PC-9 (cell line): ENCODE measurements at regions not wholly inside any gene's neighbourhood (a gene's known extent, or its start where the extent isn't known, plus 50 kb on each side); places are given as distances from the start of the nearest gene placed in this dataset.

Source experiments
- BruUV-seq: library from RNA; stranded (reverse); fragments of 400-500 nt; replicated peaks from 2 replicates; lab custom pipeline; 2021; lab: Mats Ljungman, UMichigan
- CTCF ChIA-PET: fragments of 300-600 bp; sonication (Branson Sonifier 250); formaldehyde crosslinking; loops from one replicate; lab custom pipeline; 2022; ENCODE audit warnings: antibody characterized with exemption; lab: Charles Lee
- POLR2A ChIA-PET: fragments of 300-600 bp; sonication (Branson Sonifier 250); formaldehyde crosslinking; loops from one replicate; lab custom pipeline; 2022; ENCODE audit warnings: antibody characterized with exemption; ENCODE audit not compliant: unreplicated experiment; lab: Charles Lee
- DNase-seq, 2 experiments: peaks; one replicate each; pipeline versions ENCODE4 v3.0.0 to v3.0.0-alpha.2; 2015 to 2022; ENCODE audit warnings: mixed read lengths in 1 of 2
- H2AFZ ChIP-seq: fragments of 200-600 bp; sonication (generic); 2 replicates; pipeline ENCODE4 v1.8.1; 2017; ENCODE audit warnings: antibody characterized with exemption
- H3F3A ChIP-seq: fragments of 200-600 bp; sonication (generic); 2 replicates; pipeline ENCODE4 v1.8.1; 2017; ENCODE audit warnings: antibody characterized with exemption, mild to moderate bottlenecking, low read depth; ENCODE audit not compliant: insufficient read depth
- H3K27ac ChIP-seq: fragments of 200-600 bp; sonication (generic); 2 replicates; pipeline ENCODE4 v1.6.1; 2016; ENCODE audit warnings: mixed run types
- H3K27me3 ChIP-seq: fragments of 200-600 bp; sonication (generic); 2 replicates; pipeline ENCODE4 v1.6.1; 2016; ENCODE audit warnings: low read depth, mixed run types; ENCODE audit not compliant: insufficient read depth
- H3K36me3 ChIP-seq: fragments of 200-600 bp; sonication (generic); 2 replicates; pipeline ENCODE4 v1.6.1; 2016; ENCODE audit warnings: low read depth, mixed run types
- H3K4me1 ChIP-seq: fragments of 200-600 bp; sonication (generic); replicated peaks from 2 replicates; pipeline ENCODE4 v1.6.1; 2016; ENCODE audit warnings: mixed run types; ENCODE audit not compliant: insufficient read depth
- H3K4me2 ChIP-seq: fragments of 200-600 bp; sonication (generic); 2 replicates; pipeline ENCODE4 v1.6.1; 2017; ENCODE audit warnings: mixed run types
- H3K4me3 ChIP-seq: fragments of 200-600 bp; sonication (generic); 2 replicates; pipeline ENCODE4 v1.6.1; 2016; ENCODE audit warnings: mixed run types
- H3K79me2 ChIP-seq: fragments of 200-600 bp; sonication (generic); 2 replicates; pipeline ENCODE4 v1.6.1; 2017; ENCODE audit warnings: low read depth, mixed run types
- H3K9me2 ChIP-seq: fragments of 200-600 bp; sonication (generic); 2 replicates; pipeline ENCODE4 v1.8.1; 2017; ENCODE audit warnings: mild to moderate bottlenecking; ENCODE audit not compliant: insufficient read depth
- H3K9me3 ChIP-seq: fragments of 200-600 bp; sonication (generic); 2 replicates; pipeline ENCODE4 v1.8.1; 2016; ENCODE audit warnings: low read depth; ENCODE audit not compliant: insufficient read depth
- H4K20me1 ChIP-seq: fragments of 200-600 bp; sonication (generic); 2 replicates; pipeline ENCODE4 v1.8.1; 2017; ENCODE audit not compliant: insufficient read depth
- EZH2 ChIP-seq: fragments of 200-600 bp; sonication (generic); IDR thresholded peaks from 2 replicates; pipeline ENCODE4 v1.8.0; 2017; ENCODE audit warnings: antibody characterized with exemption, low read depth
- intact Hi-C: fragments of 100-400 bp; cut with micrococcal nuclease; formaldehyde crosslinking; loops from one replicate; pipeline ENCODE4 v1.10.0; 2022; ENCODE audit not compliant: unreplicated experiment
- TF ChIP-seq, protein P1 (sequence below): fragments of 200-600 bp; sonication (generic); conservative IDR thresholded peaks from 2 replicates; pipeline ENCODE4 v1.6.1; 2017; ENCODE audit warnings: mixed run types, antibody characterized with exemption, mild to moderate bottlenecking, moderate library complexity

DNA sequence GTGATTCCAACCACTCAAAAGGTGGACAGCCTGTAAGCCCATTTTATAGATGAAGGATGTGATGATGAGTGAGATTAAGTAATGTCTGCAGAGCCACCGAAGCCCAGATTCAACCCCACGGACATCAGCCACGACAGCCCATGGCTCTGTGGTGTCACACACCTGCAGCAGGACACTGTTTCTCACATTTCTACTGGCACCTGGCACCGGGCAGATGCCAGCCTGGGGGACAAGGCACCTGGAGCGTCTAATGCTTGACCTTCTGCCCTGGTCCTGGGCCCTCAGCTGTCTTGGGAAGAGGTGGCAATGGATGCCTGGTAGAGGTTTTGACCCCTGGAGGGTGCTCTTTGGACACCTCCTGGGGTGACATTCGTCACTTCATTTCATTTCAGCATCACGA is 176.3 kb downstream of the ANAPC1 start:
- no peaks in the 10 kb centered on the region; the same call in 1 of the 2 replicates for H3K79me2 ChIP-seq
- H3K4me3 ChIP-seq: no peak overlapping the region
- H3K9me3 ChIP-seq: no peaks in the 10 kb centered on the region
- no peak overlapping the region for H2AFZ ChIP-seq
- no peak overlapping the region for H3K27ac ChIP-seq
- peaks cover 33% of the 10 kb centered on the region for H3F3A ChIP-seq
- no peak for DNase-seq
- no peaks in the 10 kb centered on the region for H3K27me3 ChIP-seq
- H3K4me2 ChIP-seq: no peak overlapping the region
- no peaks in the 10 kb centered on the region for H3K36me3 ChIP-seq
- H4K20me1 ChIP-seq: no peaks in the 10 kb centered on the region
- POLR2A ChIA-PET: no interaction called here
- H3K4me1 ChIP-seq: peaks cover 47% of the 10 kb centered on the region
- TF ChIP-seq, protein P1, sequence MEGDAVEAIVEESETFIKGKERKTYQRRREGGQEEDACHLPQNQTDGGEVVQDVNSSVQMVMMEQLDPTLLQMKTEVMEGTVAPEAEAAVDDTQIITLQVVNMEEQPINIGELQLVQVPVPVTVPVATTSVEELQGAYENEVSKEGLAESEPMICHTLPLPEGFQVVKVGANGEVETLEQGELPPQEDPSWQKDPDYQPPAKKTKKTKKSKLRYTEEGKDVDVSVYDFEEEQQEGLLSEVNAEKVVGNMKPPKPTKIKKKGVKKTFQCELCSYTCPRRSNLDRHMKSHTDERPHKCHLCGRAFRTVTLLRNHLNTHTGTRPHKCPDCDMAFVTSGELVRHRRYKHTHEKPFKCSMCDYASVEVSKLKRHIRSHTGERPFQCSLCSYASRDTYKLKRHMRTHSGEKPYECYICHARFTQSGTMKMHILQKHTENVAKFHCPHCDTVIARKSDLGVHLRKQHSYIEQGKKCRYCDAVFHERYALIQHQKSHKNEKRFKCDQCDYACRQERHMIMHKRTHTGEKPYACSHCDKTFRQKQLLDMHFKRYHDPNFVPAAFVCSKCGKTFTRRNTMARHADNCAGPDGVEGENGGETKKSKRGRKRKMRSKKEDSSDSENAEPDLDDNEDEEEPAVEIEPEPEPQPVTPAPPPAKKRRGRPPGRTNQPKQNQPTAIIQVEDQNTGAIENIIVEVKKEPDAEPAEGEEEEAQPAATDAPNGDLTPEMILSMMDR: no peak
- no peak for TF ChIP-seq EZH2
- intact Hi-C loops: loop anchor here (5.0 to 10.0 kb wide), 2 partner anchors 585 to 963 kb away; partner anchors contain the start of gene BCL2L11
- BruUV-seq: no TSS peak
- CTCF ChIA-PET: no interaction called here
- H3K9me2 ChIP-seq: no peaks in the 10 kb centered on the region

DNA sequence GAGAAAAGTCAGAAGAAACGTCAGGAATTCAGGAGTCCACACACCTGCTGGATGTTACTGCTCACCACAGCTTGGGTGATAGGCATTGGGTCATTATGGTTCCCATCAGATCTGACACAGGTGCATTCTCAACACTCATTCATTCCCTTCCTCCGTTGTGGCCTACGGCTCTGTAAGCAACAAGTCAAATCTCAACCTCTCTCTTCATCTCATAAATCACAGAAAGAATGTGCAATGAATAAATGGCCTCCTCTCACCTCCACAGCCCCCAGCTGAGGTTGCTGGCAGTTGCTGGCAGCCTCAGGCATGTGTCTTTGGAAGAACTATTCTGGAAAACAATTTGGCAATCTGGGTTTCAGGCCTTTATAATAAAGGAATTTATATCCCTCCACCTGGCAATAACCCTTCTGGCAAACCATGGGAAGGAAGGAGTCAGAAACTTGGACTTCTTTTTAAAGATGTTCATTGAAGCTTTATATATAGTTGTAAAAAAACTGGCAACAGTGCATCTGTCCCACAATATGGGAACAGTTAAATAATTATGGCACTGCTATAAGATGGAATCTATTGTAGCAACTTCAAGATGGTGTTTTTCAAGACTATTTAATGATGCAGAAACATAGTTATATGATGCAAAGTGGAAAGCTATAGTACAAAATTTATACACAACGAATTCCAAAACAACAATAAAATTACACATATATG is 175.4 kb downstream of the ANAPC1 start:
- Histone ChIP-seq H3K27me3 (no peaks in the 10 kb centered on the region), H3K4me2 (no peak overlapping the region), H3K27ac (no peak overlapping the region), H3K36me3 (no peaks in the 10 kb centered on the region), H3F3A (peaks cover 27% of the 10 kb centered on the region), H3K4me3 (no peak overlapping the region), H3K9me3 (no peaks in the 10 kb centered on the region), H3K9me2 (no peaks in the 10 kb centered on the region), H2AFZ (no peak overlapping the region), H3K79me2 (no peaks in the 10 kb centered on the region; the same call in 1 of the 2 replicates), H3K4me1 (peaks cover 38% of the 10 kb centered on the region), H4K20me1 (no peaks in the 10 kb centered on the region)
- ChIA-PET CTCF (no interaction called here), POLR2A (no interaction called here)
- no peak for DNase-seq
- no TSS peak for BruUV-seq
- intact Hi-C loops: loop anchor here (5.0 to 10.0 kb wide), 2 partner anchors 586 to 964 kb away; partner anchors contain the start of gene BCL2L11
- no peak for TF ChIP-seq EZH2
- TF ChIP-seq, protein P1: no peak

DNA sequence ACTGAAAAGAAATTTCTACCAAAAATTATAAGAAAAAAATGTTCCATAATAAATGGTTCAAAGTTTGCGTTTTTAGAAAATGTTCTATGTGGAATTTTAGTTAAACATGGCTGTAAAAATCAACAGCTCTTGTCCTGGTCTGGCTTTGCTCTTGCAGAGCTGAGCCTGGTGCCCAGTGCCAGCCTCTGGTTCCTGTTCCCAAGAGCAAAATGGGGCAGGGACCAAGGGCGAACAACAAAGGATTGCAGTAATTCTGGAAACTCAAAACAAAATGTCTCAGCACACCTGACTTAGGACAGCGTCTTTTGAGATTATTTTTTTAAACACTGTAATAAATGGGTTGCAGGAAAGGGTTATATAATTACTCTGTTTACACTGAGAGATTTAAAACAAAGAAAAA is 174.7 kb downstream of the ANAPC1 start:
- H2AFZ ChIP-seq: no peak overlapping the region
- POLR2A ChIA-PET: no interaction called here

More for the DNA sequence above, 174.7 kb downstream of the ANAPC1 start:
- Histone ChIP-seq H3K79me2 (no peaks in the 10 kb centered on the region; the same call in 1 of the 2 replicates), H3K9me2 (no peaks in the 10 kb centered on the region), H3F3A (peaks cover 20% of the 10 kb centered on the region), H3K4me1 (peaks cover 31% of the 10 kb centered on the region), H3K36me3 (no peaks in the 10 kb centered on the region), H3K4me3 (no peak overlapping the region), H4K20me1 (no peaks in the 10 kb centered on the region), H3K27me3 (no peaks in the 10 kb centered on the region), H3K9me3 (no peaks in the 10 kb centered on the region), H3K27ac (no peak overlapping the region), H3K4me2 (no peak overlapping the region)
- intact Hi-C loops: loop anchor here (5.0 to 10.0 kb wide), 2 partner anchors 587 to 965 kb away; partner anchors contain the start of gene BCL2L11
- no TSS peak for BruUV-seq
- no peak for TF ChIP-seq EZH2
- TF ChIP-seq, protein P1: no peak
- CTCF ChIA-PET: no interaction called here
- DNase-seq: no peak
